AG04449 (cell line): ENCODE measurements at regions not wholly inside any gene's neighbourhood (a gene's known extent, or its start where the extent isn't known, plus 50 kb on each side); places are given as distances from the start of the nearest gene placed in this dataset.

ENCODE experiments used
- CTCF ChIA-PET: fragments of 350-600 bp; formaldehyde crosslinking; extraction: SDS; loops from one replicate; lab custom pipeline; 2021; ENCODE audit warnings: antibody characterized with exemption; lab: Yijun Ruan, JAX
- POLR2A ChIA-PET: fragments of 400-600, 350-600 bp; formaldehyde crosslinking; extraction: SDS; loops from one replicate; lab custom pipeline; 2020; ENCODE audit warnings: antibody characterized with exemption, inconsistent platforms; lab: Yijun Ruan, JAX
- DNase-seq: peaks from one replicate; pipeline ENCODE4 v3.0.0-alpha.2; 2010; ENCODE audit warnings: low read depth, low spot score
- H3K4me3 ChIP-seq: 2 replicates; pipeline ENCODE4 v1.5.1; 2011; ENCODE audit warnings: low read depth, mild to moderate bottlenecking, control low read depth, low read length
- TF ChIP-seq, protein P1 (sequence below): IDR thresholded peaks from one replicate; pipeline ENCODE4 v1.5.1; 2011; ENCODE audit warnings: mild to moderate bottlenecking, moderate library complexity, low read length, control low read depth, inconsistent platforms; ENCODE audit not compliant: insufficient read depth; ENCODE audit errors: missing control alignments

DNA sequence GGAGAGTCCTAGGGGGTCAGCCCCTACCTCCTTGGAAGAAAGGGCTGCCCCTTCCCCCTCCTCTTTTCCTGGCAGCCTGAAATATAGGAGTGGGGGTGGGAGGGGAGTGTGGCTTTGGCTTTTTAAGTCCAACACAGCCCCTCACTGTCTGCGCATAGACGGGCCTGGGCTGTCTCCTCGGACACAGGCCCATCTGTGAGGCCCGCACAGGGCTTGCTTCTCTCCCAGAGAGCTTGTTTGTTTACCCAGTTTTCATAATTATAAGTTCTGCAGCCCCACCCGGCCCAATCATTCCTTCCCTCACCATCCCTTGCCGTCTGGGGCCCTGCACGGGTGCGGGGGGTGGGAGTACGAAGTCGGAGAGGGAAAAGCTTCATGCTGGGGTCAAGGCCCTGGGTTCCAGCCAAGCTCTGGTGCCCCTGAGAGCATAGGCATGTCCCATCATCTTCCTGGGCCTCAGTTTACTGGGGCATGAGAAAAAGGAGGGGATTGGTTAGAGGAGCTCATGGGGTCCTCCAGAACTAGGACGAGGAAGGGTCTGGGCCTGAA, 54.0 kb upstream of the STXBP1 start:
- no peak for DNase-seq
- TF ChIP-seq, protein P1, sequence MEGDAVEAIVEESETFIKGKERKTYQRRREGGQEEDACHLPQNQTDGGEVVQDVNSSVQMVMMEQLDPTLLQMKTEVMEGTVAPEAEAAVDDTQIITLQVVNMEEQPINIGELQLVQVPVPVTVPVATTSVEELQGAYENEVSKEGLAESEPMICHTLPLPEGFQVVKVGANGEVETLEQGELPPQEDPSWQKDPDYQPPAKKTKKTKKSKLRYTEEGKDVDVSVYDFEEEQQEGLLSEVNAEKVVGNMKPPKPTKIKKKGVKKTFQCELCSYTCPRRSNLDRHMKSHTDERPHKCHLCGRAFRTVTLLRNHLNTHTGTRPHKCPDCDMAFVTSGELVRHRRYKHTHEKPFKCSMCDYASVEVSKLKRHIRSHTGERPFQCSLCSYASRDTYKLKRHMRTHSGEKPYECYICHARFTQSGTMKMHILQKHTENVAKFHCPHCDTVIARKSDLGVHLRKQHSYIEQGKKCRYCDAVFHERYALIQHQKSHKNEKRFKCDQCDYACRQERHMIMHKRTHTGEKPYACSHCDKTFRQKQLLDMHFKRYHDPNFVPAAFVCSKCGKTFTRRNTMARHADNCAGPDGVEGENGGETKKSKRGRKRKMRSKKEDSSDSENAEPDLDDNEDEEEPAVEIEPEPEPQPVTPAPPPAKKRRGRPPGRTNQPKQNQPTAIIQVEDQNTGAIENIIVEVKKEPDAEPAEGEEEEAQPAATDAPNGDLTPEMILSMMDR: no peak
- CTCF ChIA-PET: interaction anchor here (0.6 to 3.1 kb wide), 13 partner anchors 10 to 177 kb away, joined by 3 to 14 read pairs (median 5); partner anchors contain the start of gene TOR2A
- peak overlapping the region; percentile 6 for H3K4me3 ChIP-seq
- POLR2A ChIA-PET: interaction anchor here (0.7 to 1.8 kb wide), 7 partner anchors 8 to 364 kb away, joined by 3 to 7 read pairs (median 5); a partner anchor contains a TSS

GRCh38 chr9:127558581-127559246, 53.4 kb upstream of the STXBP1 start:
- ChIA-PET POLR2A (interaction anchor here (1.1 to 1.8 kb wide), 6 partner anchors 8 to 33 kb away, joined by 3 to 7 read pairs (median 6); a partner anchor contains a TSS), CTCF (interaction anchor here (0.6 to 3.1 kb wide), 15 partner anchors 11 to 176 kb away, joined by 3 to 14 read pairs (median 3); partner anchors contain the start of gene TOR2A)
- H3K4me3 ChIP-seq: peak overlapping the region; percentile 8
- DNase-seq: no peak
- TF ChIP-seq, protein P1: no peak

GRCh38 chr9:127559247-127559680, 52.8 kb upstream of the STXBP1 start:
- no peak overlapping the region; the same call in 1 of the 2 replicates for H3K4me3 ChIP-seq
- POLR2A ChIA-PET: interaction anchor here (1.2 kb wide), 1 partner anchor 34 kb away, joined by 6 read pairs; no protein-coding TSS in a partner anchor

DNA sequence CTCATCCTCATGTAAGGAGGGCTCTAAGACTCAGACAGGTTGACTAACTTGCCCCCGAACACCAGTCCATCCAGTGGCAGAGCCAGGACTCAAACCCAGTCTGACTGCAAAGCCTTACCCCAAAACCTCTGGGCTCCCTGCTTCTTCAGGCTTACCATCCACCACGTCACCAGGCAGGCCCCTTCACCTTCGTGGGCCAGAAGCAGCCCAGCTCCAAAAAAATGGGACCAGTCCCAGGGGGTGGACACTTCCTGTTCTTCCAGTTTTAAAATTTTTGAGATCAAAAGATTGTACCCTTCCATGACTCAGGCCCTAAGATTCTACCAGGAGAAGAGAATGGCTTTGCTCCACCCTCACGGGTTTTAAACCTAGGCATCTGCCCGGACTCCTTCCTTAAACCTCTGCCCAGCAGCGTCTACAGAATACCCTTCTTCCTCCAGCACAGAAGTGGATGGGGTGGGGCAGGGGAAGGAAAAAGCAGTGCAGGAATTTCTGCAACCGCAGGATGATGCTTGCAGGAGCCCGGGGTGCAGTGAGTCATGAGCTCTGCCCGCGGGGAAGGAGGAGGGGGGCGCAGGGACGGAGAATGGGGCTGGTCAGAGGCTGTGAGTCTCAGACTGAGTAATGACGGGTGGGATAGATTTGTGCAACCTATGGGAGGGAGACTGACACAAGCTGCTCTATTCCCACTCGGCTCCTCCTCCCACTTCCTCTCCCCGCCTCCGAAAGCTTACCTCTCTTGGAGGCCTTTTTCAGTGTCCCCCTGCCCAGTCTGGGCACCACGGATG, 50.4 kb upstream of the STXBP1 start:
- TF ChIP-seq, protein P1: no peak
- ChIA-PET POLR2A (interaction anchor here (0.9 to 2.1 kb wide), 14 partner anchors 8 to 115 kb away, joined by 3 to 18 read pairs (median 3); no protein-coding TSS in a partner anchor), CTCF (interaction anchor here (0.6 to 2.1 kb wide), 7 partner anchors 8 to 173 kb away, joined by 3 to 8 read pairs (median 4); partner anchors contain the start of gene TOR2A)
- peak overlapping the region; percentile 18 for H3K4me3 ChIP-seq
- DNase-seq: peak; percentile 92

More at GRCh38 chr9:127559247-127559680, 52.8 kb upstream of the STXBP1 start:
- CTCF ChIA-PET: interaction anchor here (0.5 to 3.1 kb wide), 11 partner anchors 9 to 58 kb away, joined by 3 to 14 read pairs (median 5); no protein-coding TSS in a partner anchor
- no peak for DNase-seq
- TF ChIP-seq, protein P1: no peak
